ENCODE measurements at regions not wholly inside any gene's neighbourhood (a gene's known extent, or its start where the extent isn't known, plus 50 kb on each side); places are given as distances from the start of the nearest gene placed in this dataset.

- peak; percentile 96 for ATAC-seq
- TF ChIP-seq RARB (CRISPR knock-in tag; IDR thresholded peaks at IDR 0.05) (peak; percentile 58; the same call in 1 of the 2 replicates), GLIS3 (CRISPR knock-in tag; IDR thresholded peaks at IDR 0.05) (no peak), ISL1 (CRISPR knock-in tag; IDR thresholded peaks at IDR 0.05) (peak; percentile 66; the same call in 1 of the 2 replicates), CSDC2 (CRISPR knock-in tag; IDR thresholded peaks at IDR 0.05) (0 out of 2 replicates have a peak, but pooled peaks have one; percentile 48), ZNF8 (CRISPR knock-in tag; IDR thresholded peaks at IDR 0.05) (no peak), CSRNP3 (CRISPR knock-in tag; IDR thresholded peaks at IDR 0.05) (no peak), ZFP30 (CRISPR knock-in tag; IDR thresholded peaks at IDR 0.05) (no peak), TCF4 (CRISPR knock-in tag; IDR thresholded peaks at IDR 0.05; ENCODE audit: borderline replicate concordance) (no peak; the same call in 1 of the 2 replicates), ZNF70 (CRISPR knock-in tag; IDR thresholded peaks at IDR 0.05) (no peak), TOX (CRISPR knock-in tag; IDR thresholded peaks at IDR 0.05; ENCODE audit: borderline replicate concordance) (no peak), ZC3H10 (CRISPR knock-in tag; IDR thresholded peaks at IDR 0.05) (0 out of 2 replicates have a peak, but pooled peaks have one; percentile 15), PATZ1 (CRISPR knock-in tag; IDR thresholded peaks at IDR 0.05; ENCODE audit: borderline replicate concordance) (peak; percentile 67), PPARA (CRISPR knock-in tag; IDR thresholded peaks at IDR 0.05; ENCODE audit: borderline replicate concordance) (no peak), ZNF565 (CRISPR knock-in tag; conservative IDR thresholded peaks at IDR 0.05; ENCODE audit: low read depth) (no peak), SNAI2 (CRISPR knock-in tag; IDR thresholded peaks at IDR 0.05) (no peak), CREB5 (CRISPR knock-in tag; IDR thresholded peaks at IDR 0.05; ENCODE audit: low read depth) (no peak), OSR1 (CRISPR knock-in tag; IDR thresholded peaks at IDR 0.05) (no peak)
- TF ChIP-seq, protein P1, sequence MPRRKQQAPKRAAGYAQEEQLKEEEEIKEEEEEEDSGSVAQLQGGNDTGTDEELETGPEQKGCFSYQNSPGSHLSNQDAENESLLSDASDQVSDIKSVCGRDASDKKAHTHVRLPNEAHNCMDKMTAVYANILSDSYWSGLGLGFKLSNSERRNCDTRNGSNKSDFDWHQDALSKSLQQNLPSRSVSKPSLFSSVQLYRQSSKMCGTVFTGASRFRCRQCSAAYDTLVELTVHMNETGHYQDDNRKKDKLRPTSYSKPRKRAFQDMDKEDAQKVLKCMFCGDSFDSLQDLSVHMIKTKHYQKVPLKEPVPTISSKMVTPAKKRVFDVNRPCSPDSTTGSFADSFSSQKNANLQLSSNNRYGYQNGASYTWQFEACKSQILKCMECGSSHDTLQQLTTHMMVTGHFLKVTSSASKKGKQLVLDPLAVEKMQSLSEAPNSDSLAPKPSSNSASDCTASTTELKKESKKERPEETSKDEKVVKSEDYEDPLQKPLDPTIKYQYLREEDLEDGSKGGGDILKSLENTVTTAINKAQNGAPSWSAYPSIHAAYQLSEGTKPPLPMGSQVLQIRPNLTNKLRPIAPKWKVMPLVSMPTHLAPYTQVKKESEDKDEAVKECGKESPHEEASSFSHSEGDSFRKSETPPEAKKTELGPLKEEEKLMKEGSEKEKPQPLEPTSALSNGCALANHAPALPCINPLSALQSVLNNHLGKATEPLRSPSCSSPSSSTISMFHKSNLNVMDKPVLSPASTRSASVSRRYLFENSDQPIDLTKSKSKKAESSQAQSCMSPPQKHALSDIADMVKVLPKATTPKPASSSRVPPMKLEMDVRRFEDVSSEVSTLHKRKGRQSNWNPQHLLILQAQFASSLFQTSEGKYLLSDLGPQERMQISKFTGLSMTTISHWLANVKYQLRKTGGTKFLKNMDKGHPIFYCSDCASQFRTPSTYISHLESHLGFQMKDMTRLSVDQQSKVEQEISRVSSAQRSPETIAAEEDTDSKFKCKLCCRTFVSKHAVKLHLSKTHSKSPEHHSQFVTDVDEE (CRISPR knock-in tag; IDR thresholded peaks at IDR 0.05): no peak
- TF ChIP-seq, protein P2, sequence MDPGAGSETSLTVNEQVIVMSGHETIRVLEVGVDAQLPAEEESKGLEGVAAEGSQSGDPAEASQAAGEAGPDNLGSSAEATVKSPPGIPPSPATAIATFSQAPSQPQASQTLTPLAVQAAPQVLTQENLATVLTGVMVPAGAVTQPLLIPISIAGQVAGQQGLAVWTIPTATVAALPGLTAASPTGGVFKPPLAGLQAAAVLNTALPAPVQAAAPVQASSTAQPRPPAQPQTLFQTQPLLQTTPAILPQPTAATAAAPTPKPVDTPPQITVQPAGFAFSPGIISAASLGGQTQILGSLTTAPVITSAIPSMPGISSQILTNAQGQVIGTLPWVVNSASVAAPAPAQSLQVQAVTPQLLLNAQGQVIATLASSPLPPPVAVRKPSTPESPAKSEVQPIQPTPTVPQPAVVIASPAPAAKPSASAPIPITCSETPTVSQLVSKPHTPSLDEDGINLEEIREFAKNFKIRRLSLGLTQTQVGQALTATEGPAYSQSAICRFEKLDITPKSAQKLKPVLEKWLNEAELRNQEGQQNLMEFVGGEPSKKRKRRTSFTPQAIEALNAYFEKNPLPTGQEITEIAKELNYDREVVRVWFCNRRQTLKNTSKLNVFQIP (CRISPR knock-in tag; IDR thresholded peaks at IDR 0.05; ENCODE audit: borderline replicate concordance, low read depth): no peak
These were observed 103.8 kb upstream of the SLC1A3 start for GRCh38 chr5:36502608-36503007.

- no peak for ATAC-seq
- TF ChIP-seq CSDC2 (CRISPR knock-in tag; IDR thresholded peaks at IDR 0.05): no peak
- TF ChIP-seq ZC3H10 (CRISPR knock-in tag; IDR thresholded peaks at IDR 0.05): no peak
- TF ChIP-seq CREB5 (CRISPR knock-in tag; IDR thresholded peaks at IDR 0.05; ENCODE audit: low read depth): no peak
- no peak for TF ChIP-seq OSR1 (CRISPR knock-in tag; IDR thresholded peaks at IDR 0.05)
- TF ChIP-seq TCF4 (CRISPR knock-in tag; IDR thresholded peaks at IDR 0.05; ENCODE audit: borderline replicate concordance): no peak
- no peak for TF ChIP-seq ZFP30 (CRISPR knock-in tag; IDR thresholded peaks at IDR 0.05)
- TF ChIP-seq ZNF8 (CRISPR knock-in tag; IDR thresholded peaks at IDR 0.05): no peak
- TF ChIP-seq ARNTL (CRISPR knock-in tag; IDR thresholded peaks at IDR 0.05; ENCODE audit: borderline replicate concordance, low read depth): no peak
- TF ChIP-seq BACH2 (CRISPR knock-in tag; IDR thresholded peaks at IDR 0.05; ENCODE audit: borderline replicate concordance): no peak
- TF ChIP-seq, protein P2 (CRISPR knock-in tag; IDR thresholded peaks at IDR 0.05; ENCODE audit: borderline replicate concordance, low read depth): no peak
- TF ChIP-seq PATZ1 (CRISPR knock-in tag; IDR thresholded peaks at IDR 0.05; ENCODE audit: borderline replicate concordance): no peak
- TF ChIP-seq ISL1 (CRISPR knock-in tag; IDR thresholded peaks at IDR 0.05): no peak
- TF ChIP-seq ZNF565 (CRISPR knock-in tag; conservative IDR thresholded peaks at IDR 0.05; ENCODE audit: low read depth): no peak
- TF ChIP-seq ZNF70 (CRISPR knock-in tag; IDR thresholded peaks at IDR 0.05): no peak
- no peak for TF ChIP-seq CSRNP3 (CRISPR knock-in tag; IDR thresholded peaks at IDR 0.05)
- TF ChIP-seq SNAI2 (CRISPR knock-in tag; IDR thresholded peaks at IDR 0.05): no peak
- TF ChIP-seq GLIS3 (CRISPR knock-in tag; IDR thresholded peaks at IDR 0.05): no peak
These were observed 101.4 kb upstream of the SLC1A3 start for GRCh38 chr5:36505021-36505420.
